Upper lobe of left lung (tissue), 4 donors: ENCODE measurements at regions not wholly inside any gene's neighbourhood (a gene's known extent, or its start where the extent isn't known, plus 50 kb on each side); places are given as distances from the start of the nearest gene placed in this dataset.

Source experiments
- POLR2AphosphoS5 ChIP-seq, 2 donors: sonication (generic); formaldehyde crosslinking; IDR thresholded peaks; one replicate each; pipeline ENCODE4 v1.5.1; 2017; ENCODE audit warnings: antibody characterized with exemption in 2 of 2
- TF ChIP-seq, protein P1 (sequence below), 6 experiments: fragments of 450-650 bp in 4 of 6; fragments of 200-600 bp in 2 of 6; sonication (generic) in 2 of 6; IDR thresholded peaks; one replicate each; pipeline ENCODE4 v1.5.1; 2016 to 2019; ENCODE audit warnings: antibody characterized with exemption in 6 of 6

DNA sequence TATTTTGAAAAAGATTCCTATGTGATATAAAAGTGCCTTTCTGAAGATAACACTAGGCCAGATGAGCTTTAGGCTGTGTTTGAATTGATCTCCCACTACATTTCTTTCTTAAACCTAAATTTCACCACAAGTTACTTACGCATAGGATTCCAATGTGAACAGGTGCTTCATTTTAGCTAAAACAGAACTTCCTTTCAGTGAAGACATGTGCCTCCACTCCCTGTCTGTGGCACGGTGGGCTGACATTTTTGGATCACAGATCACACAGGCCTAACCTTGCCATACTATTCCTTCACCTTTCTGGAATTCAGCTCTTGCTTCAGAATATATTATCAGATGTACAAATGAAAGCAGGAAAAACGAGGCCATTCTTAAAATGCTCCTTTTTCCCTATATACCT is 231.8 kb downstream of the SAMD5 start:
- TF ChIP-seq, protein P1, sequence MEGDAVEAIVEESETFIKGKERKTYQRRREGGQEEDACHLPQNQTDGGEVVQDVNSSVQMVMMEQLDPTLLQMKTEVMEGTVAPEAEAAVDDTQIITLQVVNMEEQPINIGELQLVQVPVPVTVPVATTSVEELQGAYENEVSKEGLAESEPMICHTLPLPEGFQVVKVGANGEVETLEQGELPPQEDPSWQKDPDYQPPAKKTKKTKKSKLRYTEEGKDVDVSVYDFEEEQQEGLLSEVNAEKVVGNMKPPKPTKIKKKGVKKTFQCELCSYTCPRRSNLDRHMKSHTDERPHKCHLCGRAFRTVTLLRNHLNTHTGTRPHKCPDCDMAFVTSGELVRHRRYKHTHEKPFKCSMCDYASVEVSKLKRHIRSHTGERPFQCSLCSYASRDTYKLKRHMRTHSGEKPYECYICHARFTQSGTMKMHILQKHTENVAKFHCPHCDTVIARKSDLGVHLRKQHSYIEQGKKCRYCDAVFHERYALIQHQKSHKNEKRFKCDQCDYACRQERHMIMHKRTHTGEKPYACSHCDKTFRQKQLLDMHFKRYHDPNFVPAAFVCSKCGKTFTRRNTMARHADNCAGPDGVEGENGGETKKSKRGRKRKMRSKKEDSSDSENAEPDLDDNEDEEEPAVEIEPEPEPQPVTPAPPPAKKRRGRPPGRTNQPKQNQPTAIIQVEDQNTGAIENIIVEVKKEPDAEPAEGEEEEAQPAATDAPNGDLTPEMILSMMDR (IDR thresholded peaks at IDR 0.05) = no peak
- no peak for TF ChIP-seq POLR2AphosphoS5 (IDR thresholded peaks at IDR 0.05)
